ENCODE measurements at regions not wholly inside any gene's neighbourhood (a gene's known extent, or its start where the extent isn't known, plus 50 kb on each side); places are given as distances from the start of the nearest gene placed in this dataset.

GRCh38 chr6:863831-864230 is 170.9 kb upstream of the EXOC2 start:
- TF ChIP-seq CTCF (IDR thresholded peaks at IDR 0.05; ENCODE audit: low read depth, low read length), result no peak
- TF ChIP-seq EZH2phosphoT487 (IDR thresholded peaks at IDR 0.05; ENCODE audit: low read depth), result no peak
